ENCODE measurements at regions not wholly inside any gene's neighbourhood (a gene's known extent, or its start where the extent isn't known, plus 50 kb on each side); places are given as distances from the start of the nearest gene placed in this dataset.

DNA sequence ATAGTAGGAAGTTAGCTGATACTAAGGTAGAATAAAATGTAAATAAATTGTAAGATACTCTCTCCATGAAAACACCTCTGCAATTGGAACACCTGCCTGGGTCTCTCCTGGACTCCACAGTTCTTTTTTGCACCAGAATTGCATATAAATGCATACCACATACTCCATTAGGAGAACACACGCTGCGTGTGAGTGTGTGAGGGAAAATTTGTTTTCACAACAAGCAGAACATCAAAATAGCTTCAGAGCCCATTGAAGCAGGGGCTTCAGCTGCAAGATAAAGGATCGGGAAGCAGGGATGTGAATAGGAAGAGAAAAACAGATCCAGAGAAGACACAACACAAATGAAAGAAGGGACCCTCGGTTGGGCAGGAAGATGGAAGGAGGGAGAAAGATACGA, 389.8 kb upstream of the BRINP1 start:
- TF ChIP-seq, protein P1, sequence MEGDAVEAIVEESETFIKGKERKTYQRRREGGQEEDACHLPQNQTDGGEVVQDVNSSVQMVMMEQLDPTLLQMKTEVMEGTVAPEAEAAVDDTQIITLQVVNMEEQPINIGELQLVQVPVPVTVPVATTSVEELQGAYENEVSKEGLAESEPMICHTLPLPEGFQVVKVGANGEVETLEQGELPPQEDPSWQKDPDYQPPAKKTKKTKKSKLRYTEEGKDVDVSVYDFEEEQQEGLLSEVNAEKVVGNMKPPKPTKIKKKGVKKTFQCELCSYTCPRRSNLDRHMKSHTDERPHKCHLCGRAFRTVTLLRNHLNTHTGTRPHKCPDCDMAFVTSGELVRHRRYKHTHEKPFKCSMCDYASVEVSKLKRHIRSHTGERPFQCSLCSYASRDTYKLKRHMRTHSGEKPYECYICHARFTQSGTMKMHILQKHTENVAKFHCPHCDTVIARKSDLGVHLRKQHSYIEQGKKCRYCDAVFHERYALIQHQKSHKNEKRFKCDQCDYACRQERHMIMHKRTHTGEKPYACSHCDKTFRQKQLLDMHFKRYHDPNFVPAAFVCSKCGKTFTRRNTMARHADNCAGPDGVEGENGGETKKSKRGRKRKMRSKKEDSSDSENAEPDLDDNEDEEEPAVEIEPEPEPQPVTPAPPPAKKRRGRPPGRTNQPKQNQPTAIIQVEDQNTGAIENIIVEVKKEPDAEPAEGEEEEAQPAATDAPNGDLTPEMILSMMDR (IDR thresholded peaks at IDR 0.05), result no peak
- no peak for TF ChIP-seq POLR2A (IDR thresholded peaks at IDR 0.05)
